Endothelial cell of umbilical vein (primary cell): ENCODE measurements at regions not wholly inside any gene's neighbourhood (a gene's known extent, or its start where the extent isn't known, plus 50 kb on each side); places are given as distances from the start of the nearest gene placed in this dataset.

ENCODE experiments used
- BruUV-seq: library from RNA; stranded (reverse); fragments of 400-500 nt; replicated peaks from 2 replicates; lab custom pipeline; 2021; lab: Mats Ljungman, UMichigan
- CTCF ChIA-PET: fragments of 300-600, 350-600 bp; sonication (Branson Sonifier 250); formaldehyde crosslinking; loops from one replicate; lab custom pipeline; 2021; ENCODE audit warnings: antibody characterized with exemption, inconsistent platforms; lab: Charles Lee
- POLR2A ChIA-PET: fragments of 300-600, 350-600 bp; sonication (Branson Sonifier 250); formaldehyde crosslinking; loops from one replicate; lab custom pipeline; 2021; ENCODE audit warnings: antibody characterized with exemption, inconsistent platforms; lab: Charles Lee
- DNase-seq: peaks from one replicate; pipeline ENCODE4 v3.0.0-alpha.2; 2011; ENCODE audit warnings: low read depth, low spot score
- FAIRE-seq: peaks from 2 replicates; lab custom pipeline; 2011; peaks lifted over from hg19 to GRCh38; lab: Jason Lieb, UNC
- H2AFZ ChIP-seq: 2 replicates; pipeline ENCODE4 v1.6.0; 2012; ENCODE audit warnings: low read depth, low read length, control low read depth, inconsistent platforms
- H3K27ac ChIP-seq: 2 replicates; pipeline ENCODE4 v1.5.1; 2011; ENCODE audit warnings: low read depth, mild to moderate bottlenecking, control low read depth, low read length, moderate library complexity; ENCODE audit not compliant: insufficient read depth
- H3K27me3 ChIP-seq, 2 experiments: 2 replicates each; pipeline versions ENCODE4 v1.6.0 to v1.6.1; 2011; ENCODE audit warnings: low read length in 2 of 2, mixed read lengths in 1 of 2; ENCODE audit not compliant: control insufficient read depth in 2 of 2, insufficient read depth in 2 of 2
- H3K36me3 ChIP-seq, 2 experiments: 2 replicates in 1 of 2; 3 replicates in 1 of 2; pipeline ENCODE4 v1.5.1; 2011; ENCODE audit warnings: low read length in 2 of 2, mild to moderate bottlenecking in 1 of 2, moderate library complexity in 1 of 2; ENCODE audit not compliant: control insufficient read depth in 2 of 2, insufficient read depth in 2 of 2; ENCODE audit errors: extremely low read depth in 1 of 2
- H3K4me1 ChIP-seq: 3 replicates; pipeline ENCODE4 v1.5.1; 2011; ENCODE audit warnings: mild to moderate bottlenecking, low read length; ENCODE audit not compliant: control insufficient read depth, insufficient read depth; ENCODE audit errors: extremely low read depth
- H3K4me2 ChIP-seq: 2 replicates; pipeline ENCODE4 v1.6.1; 2011; ENCODE audit warnings: low read length, control low read depth, mixed read lengths; ENCODE audit not compliant: insufficient read depth
- H3K4me3 ChIP-seq, 3 experiments: fragments of 200-600 bp in 1 of 3; sonication (generic), shearing (Covaris generic) in 1 of 3; replicated peaks in 1 of 3; 2 replicates each; pipeline ENCODE4 v1.5.1; 2011 to 2016; ENCODE audit warnings: control low read depth in 3 of 3, low read length in 3 of 3, mild to moderate bottlenecking in 2 of 3, inconsistent platforms in 1 of 3, low read depth in 1 of 3, moderate library complexity in 1 of 3; ENCODE audit not compliant: insufficient read depth in 1 of 3
- H3K79me2 ChIP-seq: 2 replicates; pipeline ENCODE4 v1.6.0; 2012; ENCODE audit warnings: low read length, inconsistent platforms; ENCODE audit not compliant: control insufficient read depth, insufficient read depth
- H3K9ac ChIP-seq: replicated peaks from 2 replicates; pipeline ENCODE3; 2011; ENCODE audit warnings: low read length, control low read depth; ENCODE audit not compliant: insufficient read depth; ENCODE audit errors: extremely low read depth
- H3K9me1 ChIP-seq: replicated peaks from 3 replicates; pipeline ENCODE4 v1.6.0; 2011; ENCODE audit warnings: mild to moderate bottlenecking, low read length; ENCODE audit not compliant: control insufficient read depth, insufficient read depth; ENCODE audit errors: extremely low read depth
- H3K9me3 ChIP-seq: replicated peaks from 2 replicates; pipeline ENCODE4 v1.5.1; 2012; ENCODE audit warnings: low read length, inconsistent platforms; ENCODE audit not compliant: control insufficient read depth, insufficient read depth
- H4K20me1 ChIP-seq: replicated peaks from 2 replicates; pipeline ENCODE3; 2011; ENCODE audit warnings: mild to moderate bottlenecking, low read length; ENCODE audit not compliant: control insufficient read depth, insufficient read depth; ENCODE audit errors: extremely low read depth
- EZH2 ChIP-seq: IDR thresholded peaks from 2 replicates; pipeline ENCODE4 v1.6.1; 2012; ENCODE audit warnings: borderline replicate concordance, low read depth, mild to moderate bottlenecking, moderate library complexity, low read length, inconsistent platforms; ENCODE audit not compliant: severe bottlenecking
- FOS ChIP-seq: IDR thresholded peaks from 2 replicates; pipeline ENCODE4 v1.6.1; 2011; ENCODE audit warnings: mild to moderate bottlenecking, low read length, moderate library complexity, borderline replicate concordance; ENCODE audit not compliant: insufficient read depth
- GATA2 ChIP-seq: IDR thresholded peaks from 2 replicates; pipeline ENCODE4 v1.7.0; 2011; ENCODE audit warnings: low read depth, mild to moderate bottlenecking, moderate library complexity, mixed read lengths, low read length; ENCODE audit not compliant: insufficient read length, insufficient read depth
- JUN ChIP-seq: IDR thresholded peaks from 2 replicates; pipeline ENCODE4 v1.6.1; 2011; ENCODE audit warnings: borderline replicate concordance, low read depth; ENCODE audit not compliant: insufficient read length, insufficient read depth
- MYC ChIP-seq: IDR thresholded peaks from one replicate; pipeline ENCODE4 v1.6.1; 2011; ENCODE audit warnings: mild to moderate bottlenecking, low read depth, low read length
- POLR2A ChIP-seq: IDR thresholded peaks from 2 replicates; pipeline ENCODE4 v1.6.1; 2012; ENCODE audit warnings: low read depth, mild to moderate bottlenecking, control low read depth, low read length
- POLR2AphosphoS5 ChIP-seq: IDR thresholded peaks from 2 replicates; pipeline ENCODE4 v1.6.1; 2012; ENCODE audit warnings: low read depth, mild to moderate bottlenecking, control low read depth, low read length, moderate library complexity; ENCODE audit not compliant: insufficient read depth
- dilution Hi-C: fragments of 300-500 bp; cut with MboI; formaldehyde crosslinking; loops from one replicate; pipeline ENCODE4 v1.15.0; 2019; ENCODE audit warnings: low sequenced_read_pairs; ENCODE audit not compliant: extremely low pct_ligation_motif_present
- intact Hi-C: fragments of 100-400 bp; cut with micrococcal nuclease; formaldehyde crosslinking; loops from one replicate; pipeline ENCODE4 v1.10.0; 2022
- TF ChIP-seq, protein P1 (sequence below): IDR thresholded peaks from 2 replicates; pipeline ENCODE4 v1.6.1; 2011; ENCODE audit not compliant: insufficient read depth, insufficient read length
- TF ChIP-seq, protein P2 (sequence below), 2 donors: IDR thresholded peaks; 1 replicate in 1 of 2; 2 replicates in 1 of 2; pipeline ENCODE4 v1.5.1; 2011; ENCODE audit warnings: low read length in 2 of 2, mild to moderate bottlenecking in 2 of 2, moderate library complexity in 2 of 2, control low read depth in 1 of 2, inconsistent platforms in 1 of 2, low read depth in 1 of 2; ENCODE audit not compliant: insufficient read depth in 1 of 2; ENCODE audit errors: extremely low read depth in 1 of 2

DNA sequence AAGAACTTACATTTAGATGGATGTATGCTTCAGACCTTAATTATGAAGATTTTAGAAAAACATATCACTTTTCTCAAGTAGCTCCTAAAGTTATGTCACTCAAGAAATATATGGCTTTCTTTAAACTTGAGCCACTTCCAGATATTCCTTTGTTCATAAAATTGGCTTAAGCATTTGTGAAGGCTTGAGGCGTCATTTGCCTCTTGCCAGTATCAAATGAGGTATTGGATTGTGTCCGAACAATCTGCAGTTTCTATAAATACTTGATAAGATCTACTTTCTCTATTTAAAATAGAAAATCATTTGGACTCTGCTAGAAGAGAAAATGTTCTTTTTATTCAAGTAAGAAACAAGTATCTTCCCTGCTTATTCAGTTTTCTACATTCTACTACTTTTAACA lies 102.6 kb downstream of the RSL24D1 start:
- intact Hi-C loops (no loop called here), dilution Hi-C loops (no loop called here)
- CTCF ChIA-PET = no interaction called here
- H3K4me1 ChIP-seq = no peaks in the 10 kb centered on the region
- no peak for DNase-seq
- H3K36me3 ChIP-seq = no peaks in the 10 kb centered on the region
- H3K9me1 ChIP-seq = no peaks in the 10 kb centered on the region
- no peak overlapping the region for H2AFZ ChIP-seq
- FAIRE-seq = no peak
- no peaks in the 10 kb centered on the region for H4K20me1 ChIP-seq
- H3K4me2 ChIP-seq = no peak overlapping the region
- no peak overlapping the region for H3K27ac ChIP-seq
- H3K9ac ChIP-seq = no peak overlapping the region
- TF ChIP-seq FOS (no peak), JUN (no peak), MYC (no peak), POLR2A (no peak), POLR2AphosphoS5 (no peak), GATA2 (no peak), EZH2 (no peak)
- TF ChIP-seq, protein P1, sequence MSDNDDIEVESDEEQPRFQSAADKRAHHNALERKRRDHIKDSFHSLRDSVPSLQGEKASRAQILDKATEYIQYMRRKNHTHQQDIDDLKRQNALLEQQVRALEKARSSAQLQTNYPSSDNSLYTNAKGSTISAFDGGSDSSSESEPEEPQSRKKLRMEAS = no peak
- TF ChIP-seq, protein P2, sequence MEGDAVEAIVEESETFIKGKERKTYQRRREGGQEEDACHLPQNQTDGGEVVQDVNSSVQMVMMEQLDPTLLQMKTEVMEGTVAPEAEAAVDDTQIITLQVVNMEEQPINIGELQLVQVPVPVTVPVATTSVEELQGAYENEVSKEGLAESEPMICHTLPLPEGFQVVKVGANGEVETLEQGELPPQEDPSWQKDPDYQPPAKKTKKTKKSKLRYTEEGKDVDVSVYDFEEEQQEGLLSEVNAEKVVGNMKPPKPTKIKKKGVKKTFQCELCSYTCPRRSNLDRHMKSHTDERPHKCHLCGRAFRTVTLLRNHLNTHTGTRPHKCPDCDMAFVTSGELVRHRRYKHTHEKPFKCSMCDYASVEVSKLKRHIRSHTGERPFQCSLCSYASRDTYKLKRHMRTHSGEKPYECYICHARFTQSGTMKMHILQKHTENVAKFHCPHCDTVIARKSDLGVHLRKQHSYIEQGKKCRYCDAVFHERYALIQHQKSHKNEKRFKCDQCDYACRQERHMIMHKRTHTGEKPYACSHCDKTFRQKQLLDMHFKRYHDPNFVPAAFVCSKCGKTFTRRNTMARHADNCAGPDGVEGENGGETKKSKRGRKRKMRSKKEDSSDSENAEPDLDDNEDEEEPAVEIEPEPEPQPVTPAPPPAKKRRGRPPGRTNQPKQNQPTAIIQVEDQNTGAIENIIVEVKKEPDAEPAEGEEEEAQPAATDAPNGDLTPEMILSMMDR (IDR thresholded peaks at IDR 0.05; ENCODE audit: extremely low read depth in 1 of 2, insufficient read depth in 1 of 2, low read depth in 1 of 2, low read length in 2 of 2) = no peak
- POLR2A ChIA-PET = no interaction called here
- no peak overlapping the region for H3K4me3 ChIP-seq
- BruUV-seq = no TSS peak
- no peaks in the 10 kb centered on the region for H3K79me2 ChIP-seq
- no peaks in the 10 kb centered on the region for H3K9me3 ChIP-seq
- no peaks in the 10 kb centered on the region for H3K27me3 ChIP-seq
